ENCODE measurements at regions not wholly inside any gene's neighbourhood (a gene's known extent, or its start where the extent isn't known, plus 50 kb on each side); places are given as distances from the start of the nearest gene placed in this dataset.

DNA sequence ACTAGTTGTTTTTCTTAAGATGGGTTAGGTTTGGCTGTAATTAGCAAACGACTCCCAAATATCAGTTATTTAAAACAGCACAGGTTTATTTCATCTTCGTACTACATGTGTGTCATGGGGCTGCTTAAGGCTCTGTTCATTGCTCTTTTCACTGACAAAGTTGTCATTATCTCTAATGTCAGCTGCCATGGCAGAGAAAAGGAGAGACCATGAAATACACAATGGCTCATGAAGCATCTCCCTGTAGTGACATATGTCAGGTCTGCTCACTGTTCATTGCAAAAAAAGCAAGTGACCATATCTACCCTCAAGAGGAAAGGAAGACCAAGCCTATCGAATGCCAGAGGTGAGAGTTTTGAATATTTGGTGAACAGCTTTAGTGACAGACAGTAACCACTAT lies 52.2 kb upstream of the PCDH7 start:
- no peaks in the 10 kb centered on the region for H3K36me3 Mint-ChIP-seq (ENCODE audit: low read depth)
- Histone ChIP-seq H3K27me3 (ENCODE audit: insufficient read depth) (no peaks in the 10 kb centered on the region), H3F3A (replicated peaks; ENCODE audit: low read depth) (no peaks in the 10 kb centered on the region), H3K4me1 (ENCODE audit: insufficient read depth) (no peaks in the 10 kb centered on the region), H3K4me3 (no peak overlapping the region), H3K36me3 (ENCODE audit: insufficient read depth) (no peaks in the 10 kb centered on the region), H4K20me1 (replicated peaks; ENCODE audit: insufficient read depth) (no peaks in the 10 kb centered on the region), H3K9me2 (ENCODE audit: insufficient read depth) (peaks cover 4% of the 10 kb centered on the region; the same call in 1 of the 2 replicates), H3K79me2 (replicated peaks; ENCODE audit: insufficient read depth) (no peaks in the 10 kb centered on the region), H3K27ac (ENCODE audit: low read depth) (no peak overlapping the region), H2AFZ (peak overlapping the region; percentile 67; the same call in 1 of the 2 replicates), H3K4me2 (no peak overlapping the region)
- no peak overlapping the region for H3K27ac Mint-ChIP-seq
- no peaks in the 10 kb centered on the region for H3K4me1 Mint-ChIP-seq
- no peak overlapping the region for H3K4me3 Mint-ChIP-seq
- DNase-seq (ENCODE audit: low spot score) (no peak), ATAC-seq (no peak)
- no peaks in the 10 kb centered on the region for H3K9me3 Mint-ChIP-seq
- no peak for TF ChIP-seq STAT1 (IDR thresholded peaks at IDR 0.05; ENCODE audit: unreplicated experiment)
- TF ChIP-seq ZNF331 (CRISPR knock-in tag; IDR thresholded peaks at IDR 0.05; ENCODE audit: low read depth), result no peak
- TF ChIP-seq POLR2AphosphoS5 (IDR thresholded peaks at IDR 0.05; ENCODE audit: low read depth), result no peak
- TF ChIP-seq, protein P1, sequence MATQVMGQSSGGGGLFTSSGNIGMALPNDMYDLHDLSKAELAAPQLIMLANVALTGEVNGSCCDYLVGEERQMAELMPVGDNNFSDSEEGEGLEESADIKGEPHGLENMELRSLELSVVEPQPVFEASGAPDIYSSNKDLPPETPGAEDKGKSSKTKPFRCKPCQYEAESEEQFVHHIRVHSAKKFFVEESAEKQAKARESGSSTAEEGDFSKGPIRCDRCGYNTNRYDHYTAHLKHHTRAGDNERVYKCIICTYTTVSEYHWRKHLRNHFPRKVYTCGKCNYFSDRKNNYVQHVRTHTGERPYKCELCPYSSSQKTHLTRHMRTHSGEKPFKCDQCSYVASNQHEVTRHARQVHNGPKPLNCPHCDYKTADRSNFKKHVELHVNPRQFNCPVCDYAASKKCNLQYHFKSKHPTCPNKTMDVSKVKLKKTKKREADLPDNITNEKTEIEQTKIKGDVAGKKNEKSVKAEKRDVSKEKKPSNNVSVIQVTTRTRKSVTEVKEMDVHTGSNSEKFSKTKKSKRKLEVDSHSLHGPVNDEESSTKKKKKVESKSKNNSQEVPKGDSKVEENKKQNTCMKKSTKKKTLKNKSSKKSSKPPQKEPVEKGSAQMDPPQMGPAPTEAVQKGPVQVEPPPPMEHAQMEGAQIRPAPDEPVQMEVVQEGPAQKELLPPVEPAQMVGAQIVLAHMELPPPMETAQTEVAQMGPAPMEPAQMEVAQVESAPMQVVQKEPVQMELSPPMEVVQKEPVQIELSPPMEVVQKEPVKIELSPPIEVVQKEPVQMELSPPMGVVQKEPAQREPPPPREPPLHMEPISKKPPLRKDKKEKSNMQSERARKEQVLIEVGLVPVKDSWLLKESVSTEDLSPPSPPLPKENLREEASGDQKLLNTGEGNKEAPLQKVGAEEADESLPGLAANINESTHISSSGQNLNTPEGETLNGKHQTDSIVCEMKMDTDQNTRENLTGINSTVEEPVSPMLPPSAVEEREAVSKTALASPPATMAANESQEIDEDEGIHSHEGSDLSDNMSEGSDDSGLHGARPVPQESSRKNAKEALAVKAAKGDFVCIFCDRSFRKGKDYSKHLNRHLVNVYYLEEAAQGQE (IDR thresholded peaks at IDR 0.05; ENCODE audit: unreplicated experiment), result no peak
- no peak for TF ChIP-seq JUNB (IDR thresholded peaks at IDR 0.05; ENCODE audit: unreplicated experiment)
- TF ChIP-seq, protein P2, sequence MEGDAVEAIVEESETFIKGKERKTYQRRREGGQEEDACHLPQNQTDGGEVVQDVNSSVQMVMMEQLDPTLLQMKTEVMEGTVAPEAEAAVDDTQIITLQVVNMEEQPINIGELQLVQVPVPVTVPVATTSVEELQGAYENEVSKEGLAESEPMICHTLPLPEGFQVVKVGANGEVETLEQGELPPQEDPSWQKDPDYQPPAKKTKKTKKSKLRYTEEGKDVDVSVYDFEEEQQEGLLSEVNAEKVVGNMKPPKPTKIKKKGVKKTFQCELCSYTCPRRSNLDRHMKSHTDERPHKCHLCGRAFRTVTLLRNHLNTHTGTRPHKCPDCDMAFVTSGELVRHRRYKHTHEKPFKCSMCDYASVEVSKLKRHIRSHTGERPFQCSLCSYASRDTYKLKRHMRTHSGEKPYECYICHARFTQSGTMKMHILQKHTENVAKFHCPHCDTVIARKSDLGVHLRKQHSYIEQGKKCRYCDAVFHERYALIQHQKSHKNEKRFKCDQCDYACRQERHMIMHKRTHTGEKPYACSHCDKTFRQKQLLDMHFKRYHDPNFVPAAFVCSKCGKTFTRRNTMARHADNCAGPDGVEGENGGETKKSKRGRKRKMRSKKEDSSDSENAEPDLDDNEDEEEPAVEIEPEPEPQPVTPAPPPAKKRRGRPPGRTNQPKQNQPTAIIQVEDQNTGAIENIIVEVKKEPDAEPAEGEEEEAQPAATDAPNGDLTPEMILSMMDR (conservative IDR thresholded peaks at IDR 0.05; ENCODE audit: low read depth in 2 of 2), result no peak
- no peak for TF ChIP-seq CREB1 (CRISPR knock-in tag; IDR thresholded peaks at IDR 0.05; ENCODE audit: low read depth)
- TF ChIP-seq, protein P3, sequence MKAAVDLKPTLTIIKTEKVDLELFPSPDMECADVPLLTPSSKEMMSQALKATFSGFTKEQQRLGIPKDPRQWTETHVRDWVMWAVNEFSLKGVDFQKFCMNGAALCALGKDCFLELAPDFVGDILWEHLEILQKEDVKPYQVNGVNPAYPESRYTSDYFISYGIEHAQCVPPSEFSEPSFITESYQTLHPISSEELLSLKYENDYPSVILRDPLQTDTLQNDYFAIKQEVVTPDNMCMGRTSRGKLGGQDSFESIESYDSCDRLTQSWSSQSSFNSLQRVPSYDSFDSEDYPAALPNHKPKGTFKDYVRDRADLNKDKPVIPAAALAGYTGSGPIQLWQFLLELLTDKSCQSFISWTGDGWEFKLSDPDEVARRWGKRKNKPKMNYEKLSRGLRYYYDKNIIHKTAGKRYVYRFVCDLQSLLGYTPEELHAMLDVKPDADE (IDR thresholded peaks at IDR 0.05), result no peak
- no peak for TF ChIP-seq ZNF114 (CRISPR knock-in tag; IDR thresholded peaks at IDR 0.05)
- no peak for TF ChIP-seq NANOG (IDR thresholded peaks at IDR 0.05; ENCODE audit: borderline replicate concordance)
- H3K27me3 Mint-ChIP-seq (ENCODE audit: insufficient read depth, low read depth, poor library complexity), result no peaks in the 10 kb centered on the region

DNA sequence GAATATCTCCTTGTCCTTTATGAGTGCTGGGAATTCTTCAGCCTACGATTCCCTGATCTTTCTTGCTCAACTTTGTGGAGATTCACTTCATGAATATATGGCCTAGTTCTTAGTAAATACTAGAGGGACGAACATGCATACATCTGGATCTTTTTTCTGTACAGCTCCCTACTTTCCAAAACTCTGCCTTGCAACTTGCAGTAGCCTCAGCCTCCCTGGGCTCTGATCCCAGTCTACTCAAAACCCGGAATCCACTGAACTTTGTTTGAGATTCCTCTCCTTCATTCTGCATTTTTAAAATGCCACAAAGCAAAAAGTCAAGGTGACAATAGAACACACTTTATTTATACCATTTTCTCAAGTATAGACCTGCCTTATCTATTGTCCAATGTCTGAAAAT lies 50.0 kb upstream of the PCDH7 start:
- H3K36me3 ChIP-seq (ENCODE audit: insufficient read depth), result no peaks in the 10 kb centered on the region
- no peaks in the 10 kb centered on the region for H3K27me3 Mint-ChIP-seq (ENCODE audit: insufficient read depth, low read depth, poor library complexity)
- ATAC-seq (no peak), DNase-seq (ENCODE audit: low spot score) (no peak)
- no peaks in the 10 kb centered on the region for H4K20me1 ChIP-seq (replicated peaks; ENCODE audit: insufficient read depth)
- no peak overlapping the region for H3K4me2 ChIP-seq
- no peak overlapping the region for H3K4me3 ChIP-seq
- no peaks in the 10 kb centered on the region for H3K36me3 Mint-ChIP-seq (ENCODE audit: low read depth)
- no peak overlapping the region for H2AFZ ChIP-seq
- H3K27ac Mint-ChIP-seq, result no peak overlapping the region
- H3K9me2 ChIP-seq (ENCODE audit: insufficient read depth), result peaks cover 4% of the 10 kb centered on the region; the same call in 1 of the 2 replicates
- H3K9me3 Mint-ChIP-seq, result no peaks in the 10 kb centered on the region
- H3F3A ChIP-seq (replicated peaks; ENCODE audit: low read depth), result no peaks in the 10 kb centered on the region
- H3K4me1 Mint-ChIP-seq, result no peaks in the 10 kb centered on the region
- H3K27me3 ChIP-seq (ENCODE audit: insufficient read depth), result no peaks in the 10 kb centered on the region
- H3K4me3 Mint-ChIP-seq, result no peak overlapping the region
- H3K4me1 ChIP-seq (ENCODE audit: insufficient read depth), result no peaks in the 10 kb centered on the region
- no peaks in the 10 kb centered on the region for H3K79me2 ChIP-seq (replicated peaks; ENCODE audit: insufficient read depth)
- no peak overlapping the region for H3K27ac ChIP-seq (ENCODE audit: low read depth)
- no peak for TF ChIP-seq STAT1 (IDR thresholded peaks at IDR 0.05; ENCODE audit: unreplicated experiment)
- TF ChIP-seq, protein P1 (IDR thresholded peaks at IDR 0.05; ENCODE audit: unreplicated experiment), result no peak
- TF ChIP-seq CREB1 (CRISPR knock-in tag; IDR thresholded peaks at IDR 0.05; ENCODE audit: low read depth), result no peak
- TF ChIP-seq, protein P2 (conservative IDR thresholded peaks at IDR 0.05; ENCODE audit: low read depth in 2 of 2), result no peak
- TF ChIP-seq JUNB (IDR thresholded peaks at IDR 0.05; ENCODE audit: unreplicated experiment), result no peak
- no peak for TF ChIP-seq POLR2AphosphoS5 (IDR thresholded peaks at IDR 0.05; ENCODE audit: low read depth)
- no peak for TF ChIP-seq ZNF114 (CRISPR knock-in tag; IDR thresholded peaks at IDR 0.05)
- no peak for TF ChIP-seq EZH2phosphoT487 (IDR thresholded peaks at IDR 0.05; ENCODE audit: unreplicated experiment)
